SHP77 (cell line): ENCODE measurements at regions not wholly inside any gene's neighbourhood (a gene's known extent, or its start where the extent isn't known, plus 50 kb on each side); places are given as distances from the start of the nearest gene placed in this dataset.
"Not testable (repeated sequence)": the region's sequence is repeated elsewhere in the genome, so short reads cannot be mapped to it uniquely, and the experiment has no call there.

Experiments
- DNase-seq, 2 experiments: peaks; one replicate each; lab custom pipeline; 2025; lab: John Stamatoyannopoulos, UW

DNA sequence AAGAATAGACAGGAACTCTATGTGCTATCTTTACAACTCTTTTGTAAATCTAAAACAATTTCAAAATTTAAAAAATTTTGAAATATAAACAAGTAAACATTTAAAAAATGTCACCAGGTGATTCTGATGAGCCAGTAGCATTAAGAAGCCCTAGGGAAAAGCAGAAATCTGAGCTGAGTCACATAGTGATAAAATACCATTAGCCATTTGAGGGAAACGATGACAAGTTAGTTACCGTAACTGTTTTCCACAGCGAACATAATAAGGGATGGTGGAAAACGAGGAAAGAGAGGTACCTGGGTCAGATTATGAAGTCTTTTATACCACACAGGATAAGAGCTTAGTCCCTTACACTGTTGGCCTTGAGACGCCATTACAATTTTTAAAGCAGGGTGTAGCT is 55.5 kb downstream of the PRR15 start:
- no peak for DNase-seq

DNA sequence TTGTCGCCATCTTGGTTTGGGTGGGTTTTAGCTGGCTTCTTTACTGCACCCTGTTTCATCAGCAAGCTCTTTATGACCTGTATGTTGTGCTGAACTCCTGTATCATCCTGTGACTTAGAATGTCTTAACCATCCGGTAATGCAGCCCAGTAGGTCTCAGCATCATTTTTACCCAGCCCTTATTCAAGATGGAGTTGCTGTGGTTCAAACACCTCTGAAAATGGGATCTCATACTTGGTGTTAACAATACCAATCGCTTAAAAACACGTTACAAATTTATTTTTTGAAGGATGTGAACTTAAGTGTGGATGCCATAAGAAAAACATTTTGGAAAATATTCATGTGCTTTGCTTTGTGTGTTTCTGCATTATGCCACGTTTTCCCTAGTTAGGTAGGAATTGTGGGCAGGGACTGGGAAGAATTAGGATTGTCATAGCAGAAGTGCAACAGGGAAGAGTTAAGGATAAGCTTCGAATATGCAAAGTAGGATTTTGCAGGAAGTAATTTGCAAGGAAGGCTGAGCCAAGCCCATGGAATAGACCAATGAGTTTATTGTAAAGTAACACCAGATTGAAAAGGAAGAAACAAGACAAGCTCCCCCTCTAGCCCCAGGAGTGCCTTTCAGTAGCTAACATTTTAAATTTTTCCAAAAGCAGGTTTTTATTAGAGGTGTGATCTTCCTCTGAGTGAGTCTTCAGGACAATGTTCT is 56.4 kb downstream of the PRR15 start:
- no peak for DNase-seq

DNA sequence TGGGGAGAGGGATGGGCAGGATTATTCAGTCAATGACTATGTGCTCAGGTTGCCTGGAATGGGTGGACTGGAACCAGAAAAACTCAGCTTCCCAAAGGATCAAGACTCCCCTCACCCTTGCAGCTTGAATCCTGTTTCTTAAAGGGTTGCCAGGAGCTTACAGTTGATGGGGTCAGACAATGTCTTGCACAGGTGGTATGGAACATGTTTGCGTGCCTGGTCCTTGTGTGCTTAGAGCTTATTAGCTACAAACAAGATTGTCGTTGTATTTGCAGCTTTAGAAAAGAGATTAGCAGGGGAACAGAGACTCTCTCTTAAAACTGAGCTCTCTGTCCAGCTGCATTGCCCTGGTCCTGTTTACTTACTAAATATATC is 56.9 kb downstream of the PRR15 start:
- peak; percentile 78 to 79 for DNase-seq

DNA sequence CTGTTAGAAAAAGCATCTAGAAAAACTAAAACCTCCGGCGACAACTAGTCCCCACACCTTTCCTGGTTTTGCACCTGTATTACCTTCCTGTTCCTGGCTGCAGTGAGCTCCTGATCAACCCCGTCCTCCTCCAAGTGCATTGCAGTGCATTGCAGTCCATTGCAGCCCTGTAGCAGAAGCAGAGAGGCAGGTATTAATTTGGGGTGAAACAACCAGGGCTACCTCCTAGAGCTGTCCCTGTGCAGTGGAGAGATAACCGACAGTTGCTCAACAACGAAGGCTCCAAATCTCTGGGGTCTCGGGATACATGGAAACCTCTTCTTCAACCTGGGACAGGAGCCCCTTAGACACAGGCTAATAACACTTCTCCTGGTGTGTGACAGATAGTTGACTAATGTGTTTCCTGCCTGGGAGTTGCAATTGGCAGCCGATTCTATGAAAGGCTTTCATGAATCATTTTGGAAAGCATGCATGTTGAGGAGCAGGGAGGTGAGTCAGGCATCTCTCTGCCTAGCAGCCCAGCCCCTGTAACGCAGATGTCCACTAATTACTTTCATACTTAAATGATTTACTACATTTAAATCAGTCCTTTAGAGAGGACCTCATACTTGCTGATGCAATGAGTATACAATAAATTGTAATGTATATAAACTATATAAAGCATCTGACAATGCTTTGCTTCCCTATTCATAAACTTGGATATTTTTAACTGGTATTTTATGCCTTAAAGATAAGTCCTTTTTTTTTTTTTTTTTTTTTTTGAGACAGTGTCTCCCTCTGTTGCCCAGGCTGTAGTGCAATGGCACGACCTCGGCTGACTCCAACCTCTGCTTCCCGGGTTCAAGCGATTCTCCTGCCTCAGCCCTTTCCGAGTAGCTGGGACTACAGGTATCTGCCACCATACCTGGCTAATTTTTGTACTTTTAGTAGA is 59.0 kb downstream of the PRR15 start:
- peak; percentile 75 for DNase-seq

DNA sequence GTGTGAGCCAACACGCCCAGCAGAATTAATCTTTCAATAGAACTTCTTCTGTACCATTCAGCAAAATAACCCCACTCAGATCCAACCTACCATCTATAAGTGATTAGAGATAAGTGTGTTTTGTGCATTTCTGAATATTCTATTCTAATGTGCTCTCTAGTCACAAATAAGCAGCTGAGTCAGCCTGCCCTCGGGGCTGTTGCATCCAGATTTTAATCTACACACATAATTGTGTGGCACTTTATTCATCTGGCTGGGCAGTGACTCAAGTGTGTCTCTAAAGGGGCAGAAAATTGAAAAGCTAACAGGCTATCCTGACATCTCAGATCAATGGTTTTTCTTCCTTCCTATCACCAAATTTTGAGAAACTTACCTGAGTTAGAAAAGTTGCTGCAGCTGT is 60.3 kb downstream of the PRR15 start:
- DNase-seq: no peak

DNA sequence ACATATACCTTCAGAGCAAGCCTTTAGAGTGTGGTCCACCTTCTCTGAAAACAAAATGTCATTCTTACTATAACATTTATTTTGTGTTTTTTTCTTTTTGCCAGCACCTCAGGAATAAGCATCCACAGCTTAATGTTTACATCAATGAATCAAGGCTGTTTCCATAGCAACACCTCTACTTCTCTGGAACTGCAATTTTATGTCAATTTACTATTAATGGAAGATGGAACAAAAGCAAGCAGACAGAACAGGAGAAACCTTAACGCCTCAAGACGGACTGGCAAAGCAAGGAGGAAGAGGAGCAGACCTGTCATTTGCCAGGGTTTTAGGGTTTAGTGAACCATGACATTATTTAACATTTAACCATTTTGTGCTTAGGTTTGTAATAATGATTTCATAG is 63.1 kb downstream of the PRR15 start:
- DNase-seq: no peak

DNA sequence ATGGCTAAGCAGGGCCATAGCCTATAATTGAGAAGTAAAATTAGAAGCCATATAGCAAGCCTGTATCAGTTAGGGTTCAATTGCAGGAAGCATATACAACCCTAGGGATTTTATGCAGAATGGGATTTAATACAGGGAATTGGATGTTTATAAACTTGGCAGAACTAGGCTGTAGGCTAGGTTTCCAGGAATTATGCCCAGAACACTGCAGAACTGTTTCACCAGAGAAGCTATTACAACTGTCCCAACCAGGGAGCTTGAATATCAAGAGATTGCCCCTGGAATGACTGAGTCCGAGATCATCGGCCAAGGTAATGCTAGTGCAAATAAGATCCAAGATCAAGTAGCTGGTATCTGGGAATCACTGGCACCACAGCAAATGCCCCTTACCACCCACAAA is 64.0 kb downstream of the PRR15 start:
- no peak for DNase-seq

DNA sequence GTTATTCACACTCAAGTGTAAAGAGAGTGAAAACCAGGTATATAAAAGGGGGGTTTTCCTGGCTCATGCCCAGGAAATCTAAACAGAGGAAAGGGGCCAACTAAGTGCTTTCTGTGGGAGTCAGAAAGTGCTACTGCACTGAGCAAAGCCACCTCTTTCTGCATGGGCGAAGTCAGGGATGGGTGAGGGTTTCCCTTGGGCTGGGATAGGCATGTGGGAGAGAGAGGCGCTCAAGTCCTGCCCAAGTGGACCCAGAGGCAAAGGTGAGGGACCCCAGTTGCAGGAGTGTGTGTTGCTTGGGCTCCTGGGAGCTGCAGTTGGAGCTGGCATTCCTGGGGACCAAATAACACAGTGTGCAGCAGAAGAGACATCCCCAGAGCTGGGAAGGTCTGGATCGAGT is 65.9 kb downstream of the PRR15 start:
- no peak for DNase-seq

DNA sequence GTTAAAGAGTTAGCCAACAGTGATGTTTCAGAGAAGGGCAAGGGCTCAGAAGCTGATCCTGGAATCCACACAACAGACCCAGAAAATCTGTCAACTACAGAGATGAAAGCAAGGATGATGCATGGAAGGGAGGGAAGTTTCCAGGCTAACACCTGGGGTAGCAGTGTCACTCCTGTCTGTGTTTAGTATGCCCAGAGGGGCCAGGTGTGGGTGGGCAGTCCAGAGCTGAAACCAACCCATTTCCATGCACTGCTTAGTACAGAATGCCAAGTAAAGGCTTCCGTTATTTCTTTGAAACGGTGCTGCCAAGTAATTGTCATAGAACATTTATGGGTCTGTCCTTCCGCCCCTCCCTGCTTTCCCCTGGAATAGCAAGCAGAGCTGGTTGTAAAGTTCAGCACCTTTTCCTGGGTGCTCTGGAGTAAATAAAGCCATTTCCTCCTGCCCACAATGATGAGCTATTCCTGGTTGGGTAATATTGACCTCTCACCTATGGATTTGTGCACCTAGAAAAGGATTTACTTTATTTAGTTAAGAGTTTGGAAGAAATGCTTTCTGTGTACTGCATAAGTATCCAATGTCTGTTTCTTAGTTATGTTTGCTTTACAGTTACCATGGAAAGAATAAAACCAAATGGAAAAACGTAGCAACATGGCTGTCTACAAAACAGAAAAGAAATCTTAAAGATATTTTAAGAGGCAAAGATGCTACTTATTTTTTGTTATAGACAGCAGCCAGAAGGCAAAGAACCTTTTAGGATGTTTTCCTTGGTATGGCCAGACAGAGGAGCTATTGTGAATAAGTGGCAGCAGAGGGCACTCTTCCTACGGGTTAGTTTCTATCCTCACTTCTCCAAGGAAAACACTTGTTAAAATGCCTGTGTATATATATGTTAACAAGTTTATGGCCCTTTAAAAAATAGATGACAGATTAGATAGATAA is 71.7 kb downstream of the PRR15 start:
- DNase-seq: peak in 1 of 2 experiments; percentile 73

DNA sequence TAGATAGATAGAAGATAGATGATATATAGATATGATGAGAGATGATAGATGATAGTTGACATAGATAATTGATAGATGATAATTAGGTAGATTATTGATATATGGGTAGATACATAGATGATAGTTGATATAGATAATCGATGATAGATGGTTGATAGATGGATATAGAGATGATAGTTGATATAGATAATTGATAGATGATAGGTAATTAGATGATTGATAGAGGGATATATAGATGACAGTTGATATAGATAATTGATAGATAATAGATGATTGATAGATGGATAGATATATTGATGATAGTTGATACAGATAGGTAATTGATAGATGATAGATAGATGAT is 72.3 kb downstream of the PRR15 start:
- no peak for DNase-seq

DNA sequence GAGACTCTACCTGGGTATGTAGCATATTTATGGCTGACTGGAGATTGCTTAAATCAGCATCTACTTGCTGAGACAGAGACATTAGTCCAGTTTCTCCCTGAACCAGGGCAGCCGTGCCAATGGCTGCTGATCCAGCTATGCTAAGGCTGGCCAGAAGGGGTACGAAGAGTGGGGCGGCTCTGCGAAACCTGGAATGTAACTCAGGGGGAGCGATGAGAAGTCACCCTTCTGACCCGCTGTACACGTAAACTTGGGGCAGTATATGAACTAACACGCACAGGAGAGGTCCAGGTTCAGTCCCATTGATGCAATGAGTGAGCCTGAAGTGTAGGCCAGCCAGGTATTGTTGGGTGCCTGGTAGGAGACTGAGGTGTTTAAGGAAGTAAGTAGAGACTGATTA is 73.7 kb downstream of the PRR15 start:
- no peak for DNase-seq

DNA sequence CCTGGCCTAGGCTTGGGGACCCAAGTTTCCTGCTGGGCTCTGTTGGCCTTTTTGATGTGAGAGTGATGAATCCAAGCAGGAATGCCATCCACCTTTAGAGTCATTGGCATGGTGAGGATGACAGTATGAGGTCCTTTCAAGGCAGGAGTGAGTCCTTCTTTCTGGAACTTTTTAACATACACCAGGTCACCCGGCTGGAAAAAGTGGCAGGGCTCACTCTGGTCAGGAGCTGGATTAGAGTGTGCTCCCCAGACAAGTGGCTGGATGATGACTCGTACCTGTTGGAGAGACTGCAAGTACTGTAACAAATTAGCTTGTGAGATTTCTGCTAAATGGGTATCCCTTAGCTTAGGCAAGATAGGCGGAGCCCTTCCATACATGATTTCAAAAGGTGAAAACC is 75.2 kb downstream of the PRR15 start:
- not testable (repeated sequence) for DNase-seq

DNA sequence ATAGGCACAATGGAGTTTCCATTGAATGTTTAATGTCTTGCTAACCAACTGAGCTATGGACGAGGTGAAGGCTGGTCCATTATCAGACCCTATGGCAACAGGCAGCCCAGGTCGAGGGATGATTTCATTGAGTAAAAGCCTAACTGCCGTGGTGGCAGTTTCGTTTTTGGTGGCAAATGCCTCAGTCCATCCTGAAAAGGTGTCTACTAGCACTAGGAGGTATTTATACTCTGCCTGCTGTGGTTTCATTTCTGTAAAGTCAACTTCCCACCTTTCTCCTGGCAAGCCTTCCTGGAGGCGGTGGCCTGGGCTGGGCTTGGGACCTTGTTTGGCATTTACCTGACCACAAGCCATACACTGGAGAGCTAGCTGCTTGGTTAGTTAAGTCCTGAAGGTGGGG is 75.8 kb downstream of the PRR15 start:
- no peak for DNase-seq

DNA sequence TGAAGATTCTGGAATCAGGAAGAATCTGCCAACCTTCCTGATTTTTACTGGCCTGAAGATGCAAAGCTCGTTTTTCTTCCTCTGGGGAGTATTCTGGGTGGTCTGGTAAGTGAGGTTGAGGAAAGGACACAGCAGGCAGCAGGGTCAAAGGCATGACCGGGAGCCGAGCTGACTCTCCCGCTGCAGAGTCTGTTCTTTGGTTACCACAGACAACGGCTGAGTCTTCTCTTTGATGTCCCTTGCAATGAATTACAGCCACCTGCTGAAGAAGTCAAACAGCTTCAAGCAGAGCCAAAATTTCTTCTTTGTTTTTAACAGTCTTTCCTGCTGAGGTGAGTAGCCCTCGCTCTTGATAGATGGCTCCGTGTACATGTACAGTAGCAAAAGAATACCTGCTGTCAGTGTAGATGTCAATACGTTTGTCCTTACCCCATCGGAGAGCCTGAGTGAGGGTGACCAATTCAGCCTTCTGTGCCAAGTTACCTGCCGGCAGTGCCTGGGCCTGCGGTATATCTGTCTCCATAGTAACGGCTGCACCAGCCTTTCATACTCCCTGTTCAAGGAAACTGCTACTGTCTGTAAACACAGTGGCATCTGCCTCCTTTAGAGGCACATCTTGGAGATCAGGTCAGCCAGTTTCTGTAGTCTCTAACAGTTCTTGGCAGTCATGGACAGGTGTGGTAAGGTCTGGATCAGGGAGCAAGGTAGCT is 76.4 kb downstream of the PRR15 start:
- no peak for DNase-seq

DNA sequence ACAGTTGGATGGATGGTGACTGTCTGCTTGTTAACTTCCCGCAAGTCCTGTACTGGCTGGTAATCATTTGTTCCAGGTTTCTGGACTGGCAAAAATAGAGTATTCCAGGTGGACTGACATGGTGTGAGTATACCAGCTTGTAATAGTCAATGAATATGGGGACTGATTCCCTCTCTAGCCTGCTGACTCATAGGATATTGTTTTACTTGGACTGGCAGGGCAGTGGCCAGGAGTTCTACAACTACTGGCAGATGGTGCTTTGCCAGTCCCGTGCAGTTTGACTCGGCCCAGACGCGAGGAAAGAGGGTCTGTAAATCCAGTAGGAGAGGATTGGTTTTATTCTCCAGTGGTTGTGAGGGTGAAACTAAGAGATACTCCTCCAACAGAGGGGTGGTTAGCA is 78.0 kb downstream of the PRR15 start:
- DNase-seq: no peak

DNA sequence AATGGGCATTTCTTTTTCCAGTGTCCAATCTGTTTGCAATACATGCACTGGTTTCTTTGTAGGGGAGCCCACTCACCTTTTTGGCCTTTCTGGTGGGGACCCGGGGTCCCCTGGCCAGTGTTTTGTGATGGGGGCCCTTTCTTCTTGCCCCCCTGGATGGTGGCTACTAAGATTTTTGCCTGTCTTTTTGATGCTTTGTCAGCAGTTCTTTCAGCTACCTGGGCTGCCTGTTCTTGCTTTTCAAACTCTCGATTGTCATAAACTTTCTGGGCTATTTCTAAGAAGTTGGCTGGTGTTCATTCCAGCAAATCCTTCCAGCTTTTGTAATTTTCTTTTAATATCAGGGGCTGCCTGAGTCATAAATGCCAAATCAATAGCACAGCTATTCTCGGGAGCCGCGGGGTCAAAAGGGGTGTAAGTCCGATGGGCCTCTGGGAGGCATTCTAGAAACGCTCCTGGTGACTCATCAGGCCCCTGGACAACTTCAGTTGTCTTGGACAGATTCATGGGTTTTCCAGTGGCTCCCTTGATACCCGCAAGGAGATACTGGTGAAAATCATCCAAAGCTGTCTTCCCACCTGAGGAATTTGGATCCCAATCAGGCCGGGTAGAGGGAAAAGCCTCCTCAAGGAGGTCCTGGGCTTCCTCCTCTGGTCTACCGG is 79.0 kb downstream of the PRR15 start:
- DNase-seq: no peak

DNA sequence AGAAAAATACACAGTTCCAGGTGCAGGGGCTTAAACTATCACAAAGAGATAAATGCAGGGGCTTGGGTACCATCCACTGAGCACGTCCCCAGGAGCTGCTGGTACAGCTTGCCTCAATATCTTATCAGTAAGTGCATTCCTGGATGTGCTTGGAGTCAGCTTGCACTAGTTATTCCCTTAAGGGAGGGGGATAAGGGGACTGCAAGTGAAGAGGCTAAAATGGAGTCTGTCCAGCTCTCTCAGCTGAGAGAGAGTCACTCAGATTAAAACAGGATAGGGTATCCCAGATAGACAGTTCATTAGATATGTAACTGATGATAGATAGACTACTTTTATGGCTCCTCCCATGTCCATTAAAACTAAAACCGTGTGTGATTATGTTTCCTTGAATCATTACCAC is 82.5 kb downstream of the PRR15 start:
- DNase-seq: not testable (repeated sequence)

DNA sequence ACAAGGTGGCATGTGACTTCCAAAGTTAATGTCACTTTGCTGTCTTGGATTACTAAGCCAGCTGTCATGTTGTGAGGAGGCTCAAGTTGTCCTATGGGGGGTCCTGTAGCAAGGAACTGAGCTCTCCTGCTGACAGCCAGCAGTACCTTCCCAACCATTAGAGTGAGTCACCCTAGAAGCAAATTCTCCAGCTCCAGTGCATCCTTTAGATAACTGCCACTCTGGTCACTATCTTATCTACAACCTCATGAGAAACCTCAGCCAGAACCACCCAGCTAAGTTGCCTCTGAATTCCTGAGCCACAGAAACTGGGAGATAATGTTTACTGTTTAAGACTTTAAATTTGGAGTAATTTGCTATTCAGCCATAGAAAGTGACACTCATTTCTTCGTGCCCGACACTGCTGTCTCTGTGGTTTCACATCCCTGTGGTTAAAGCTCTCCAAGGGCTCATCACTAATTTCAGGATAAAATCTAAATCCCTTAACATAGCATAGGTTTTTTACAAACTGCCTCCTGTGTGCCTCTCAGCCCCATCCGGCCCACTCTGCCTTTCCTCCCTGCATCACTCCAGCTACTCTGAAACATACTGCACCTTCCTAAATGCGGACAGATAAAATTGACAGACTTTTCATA is 83.5 kb downstream of the PRR15 start:
- DNase-seq: no peak

DNA sequence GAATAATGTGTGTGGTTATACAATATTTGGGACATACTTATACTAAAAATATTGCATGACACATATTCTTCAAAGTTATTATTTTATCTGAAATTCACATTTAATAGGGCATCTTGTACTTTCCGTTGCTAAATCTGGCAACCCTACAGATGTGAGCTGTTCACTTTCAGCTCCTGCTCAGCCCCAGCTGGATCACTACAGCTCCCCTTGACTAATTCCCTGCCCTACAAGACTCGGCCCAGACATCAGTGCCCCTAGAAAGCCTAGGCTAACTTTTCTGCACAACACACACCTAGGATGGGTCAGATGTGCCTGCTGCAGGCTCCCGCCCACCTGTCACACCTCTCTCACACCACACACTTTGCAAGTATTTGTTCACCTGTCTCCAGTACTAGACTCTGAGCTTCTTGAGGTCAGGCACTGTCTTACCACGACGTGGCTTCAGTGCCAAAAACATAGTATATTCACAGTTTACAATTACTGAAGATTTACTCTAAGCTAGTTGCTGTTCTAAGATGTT is 84.1 kb downstream of the PRR15 start:
- DNase-seq: not testable (repeated sequence)

DNA sequence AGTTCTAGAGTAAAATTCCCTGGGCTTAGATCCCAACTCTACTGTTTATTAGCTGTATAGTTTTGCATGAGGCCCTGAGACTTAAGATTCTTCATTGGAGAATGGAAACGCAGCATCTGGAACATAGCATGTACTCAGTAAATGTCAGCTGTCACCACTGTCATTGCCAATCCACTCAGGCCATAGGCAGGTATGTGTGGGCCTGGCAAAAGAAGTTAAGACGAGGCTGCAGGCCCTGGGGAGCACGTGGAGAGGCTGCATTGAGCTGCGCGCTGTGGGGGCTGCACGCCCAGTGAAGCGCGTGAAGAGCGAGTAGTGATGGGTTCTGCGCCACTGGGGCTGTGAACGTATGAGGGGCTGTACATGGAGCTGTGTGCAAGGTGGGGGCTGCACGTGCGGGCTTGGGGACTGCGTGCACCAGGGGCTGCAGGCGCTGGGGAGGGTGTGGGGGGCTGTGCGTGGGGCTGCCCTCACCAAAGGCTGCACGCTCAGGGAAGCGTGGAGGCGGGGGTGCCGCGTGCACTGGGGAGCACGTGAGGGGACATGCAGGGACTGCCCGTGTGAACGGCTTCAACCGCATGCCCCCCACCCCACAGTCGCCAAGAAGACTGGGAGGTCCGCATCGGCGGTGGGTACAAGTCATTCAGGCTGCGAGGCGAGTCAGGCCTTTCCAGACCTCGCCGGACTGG is 85.5 kb downstream of the PRR15 start:
- DNase-seq: no peak
